ENCODE measurements at regions not wholly inside any gene's neighbourhood (a gene's known extent, or its start where the extent isn't known, plus 50 kb on each side); places are given as distances from the start of the nearest gene placed in this dataset.

GRCh38 chr14:104319491-104320241 lies 181.3 kb downstream of the KIF26A start:
- TF ChIP-seq GATAD2B (IDR thresholded peaks at IDR 0.05; ENCODE audit: borderline replicate concordance) (no peak), YY1 (IDR thresholded peaks at IDR 0.05; ENCODE audit: borderline replicate concordance in 1 of 3, control insufficient read depth in 1 of 3, extremely low read depth in 1 of 3, insufficient read depth in 3 of 3, insufficient read length in 1 of 3, insufficient replicate concordance in 2 of 3, low read depth in 1 of 3, low read length in 2 of 3) (no peak), POLR2A (conservative IDR thresholded peaks at IDR 0.05) (no peak), POLR2AphosphoS2 (IDR thresholded peaks at IDR 0.05; ENCODE audit: low read length) (no peak), NR1H2 (CRISPR knock-in tag; IDR thresholded peaks at IDR 0.05) (no peak), TBL1XR1 (IDR thresholded peaks at IDR 0.05; ENCODE audit: low read length in 2 of 2) (no peak), CTCF (IDR thresholded peaks at IDR 0.05 in 2 of 3, conservative IDR thresholded peaks at IDR 0.05 in 1 of 3; ENCODE audit: insufficient read depth in 2 of 3, low read depth in 1 of 3, low read length in 3 of 3) (no peak), ESRRA (IDR thresholded peaks at IDR 0.05; ENCODE audit: borderline replicate concordance, low read depth) (no peak), TCF7L2 (IDR thresholded peaks at IDR 0.05; ENCODE audit: low read depth, low read length) (no peak), ZBTB9 (CRISPR knock-in tag; IDR thresholded peaks at IDR 0.05) (no peak)

All from K562 (cell line).